Stimulated activated CD8-positive, alpha-beta memory T cell treated with anti-CD3 and anti-CD28 coated beads, Interleukin-12 subunit alpha, Interleukin-12 subunit beta, amount 100 ng/mL, for 1 hour (primary cell): ENCODE measurements at regions not wholly inside any gene's neighbourhood (a gene's known extent, or its start where the extent isn't known, plus 50 kb on each side); places are given as distances from the start of the nearest gene placed in this dataset.
"Not testable (repeated sequence)": the region's sequence is repeated elsewhere in the genome, so short reads cannot be mapped to it uniquely, and the experiment has no call there.

Source experiments
- DNase-seq: peaks from one replicate; pipeline ENCODE4 v3.0.0-alpha.2; 2020; ENCODE audit warnings: low read depth

GRCh38 chr12:127038761-127039160 is 1228.2 kb upstream of the TMEM132C start:
- no peak for DNase-seq

- no peak for DNase-seq
Measured at GRCh38 chr12:127041985-127042625, 1224.9 kb upstream of the TMEM132C start.

GRCh38 chr12:127043731-127044130 is 1223.2 kb upstream of the TMEM132C start:
- DNase-seq = no peak

GRCh38 chr12:127044836-127045235 is 1222.1 kb upstream of the TMEM132C start:
- no peak for DNase-seq

- DNase-seq = no peak
Measured at GRCh38 chr12:127046467-127046866, 1220.5 kb upstream of the TMEM132C start.

- DNase-seq = no peak
Measured at GRCh38 chr12:127048057-127048456, 1218.9 kb upstream of the TMEM132C start.

GRCh38 chr12:127048525-127048924 is 1218.4 kb upstream of the TMEM132C start:
- not testable (repeated sequence) for DNase-seq

- DNase-seq = no peak
Measured at GRCh38 chr12:127051139-127051538, 1215.8 kb upstream of the TMEM132C start.

- no peak for DNase-seq
Measured at GRCh38 chr12:127052511-127053232, 1214.3 kb upstream of the TMEM132C start.

GRCh38 chr12:127054531-127054930 is 1212.4 kb upstream of the TMEM132C start:
- DNase-seq = no peak

GRCh38 chr12:127060310-127060847 is 1206.6 kb upstream of the TMEM132C start:
- no peak for DNase-seq

GRCh38 chr12:127060933-127061332 is 1206.0 kb upstream of the TMEM132C start:
- DNase-seq = no peak

- no peak for DNase-seq
Measured at GRCh38 chr12:127063339-127064072, 1203.5 kb upstream of the TMEM132C start.

- no peak for DNase-seq
Measured at GRCh38 chr12:127064207-127064606, 1202.8 kb upstream of the TMEM132C start.

- DNase-seq = no peak
Measured at GRCh38 chr12:127065595-127065994, 1201.4 kb upstream of the TMEM132C start.

GRCh38 chr12:127070515-127071157 is 1196.3 kb upstream of the TMEM132C start:
- no peak for DNase-seq

- DNase-seq = no peak
Measured at GRCh38 chr12:127074161-127074560, 1192.8 kb upstream of the TMEM132C start.

GRCh38 chr12:127075981-127076380 is 1191.0 kb upstream of the TMEM132C start:
- DNase-seq = no peak

- no peak for DNase-seq
Measured at GRCh38 chr12:127077262-127078045, 1189.5 kb upstream of the TMEM132C start.

- no peak for DNase-seq
Measured at GRCh38 chr12:127078577-127079350, 1188.2 kb upstream of the TMEM132C start.

GRCh38 chr12:127079636-127080035 is 1187.3 kb upstream of the TMEM132C start:
- no peak for DNase-seq
